ENCODE measurements at regions not wholly inside any gene's neighbourhood (a gene's known extent, or its start where the extent isn't known, plus 50 kb on each side); places are given as distances from the start of the nearest gene placed in this dataset.

GRCh38 chr12:71240946-71241345, 83.1 kb upstream of the TSPAN8 start:
- TF ChIP-seq CTCF (IDR thresholded peaks at IDR 0.05) (no peak), POLR2A (IDR thresholded peaks at IDR 0.05) (no peak)
